ENCODE measurements at regions not wholly inside any gene's neighbourhood (a gene's known extent, or its start where the extent isn't known, plus 50 kb on each side); places are given as distances from the start of the nearest gene placed in this dataset.

DNA sequence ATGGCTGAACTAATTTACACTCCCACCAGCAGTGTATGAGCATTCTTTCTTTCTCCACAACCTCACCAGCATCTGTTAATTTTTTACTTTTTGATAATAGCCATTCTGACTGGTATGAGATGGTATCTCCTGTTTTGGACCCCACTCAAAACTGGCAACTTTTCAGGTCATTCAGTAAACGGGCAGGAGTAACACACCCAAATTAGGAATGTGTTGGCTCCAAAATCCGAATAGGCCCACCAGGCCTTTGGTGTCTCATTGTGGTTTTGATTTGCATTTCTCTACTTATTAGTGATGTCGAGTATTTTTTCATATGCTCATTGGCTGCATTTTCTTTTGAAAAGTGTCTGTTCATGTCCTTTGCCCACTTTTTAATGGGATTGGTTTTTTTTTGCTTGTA, 517.1 kb downstream of the TMEM232 start:
- FAIRE-seq (no peak), DNase-seq (ENCODE audit: low read depth, low spot score) (no peak)
- Histone ChIP-seq H3K4me3 (replicated peaks in 1 of 3; ENCODE audit: insufficient read depth in 1 of 3, low read depth in 1 of 3, low read length in 3 of 3) (no peak overlapping the region), H4K20me1 (replicated peaks; ENCODE audit: control insufficient read depth, extremely low read depth, insufficient read depth, low read length) (no peaks in the 10 kb centered on the region), H3K27me3 (ENCODE audit: control insufficient read depth in 2 of 2, insufficient read depth in 2 of 2, low read length in 2 of 2) (no peaks in the 10 kb centered on the region), H2AFZ (ENCODE audit: low read depth, low read length) (no peak overlapping the region), H3K36me3 (ENCODE audit: control insufficient read depth in 2 of 2, extremely low read depth in 1 of 2, insufficient read depth in 2 of 2, low read length in 2 of 2) (no peaks in the 10 kb centered on the region), H3K9me1 (replicated peaks; ENCODE audit: control insufficient read depth, extremely low read depth, insufficient read depth, low read length) (no peaks in the 10 kb centered on the region), H3K27ac (ENCODE audit: insufficient read depth, low read depth, low read length) (no peak overlapping the region), H3K4me2 (ENCODE audit: insufficient read depth, low read length) (no peak overlapping the region), H3K9me3 (replicated peaks; ENCODE audit: control insufficient read depth, insufficient read depth, low read length) (no peaks in the 10 kb centered on the region), H3K4me1 (ENCODE audit: control insufficient read depth, extremely low read depth, insufficient read depth, low read length) (no peaks in the 10 kb centered on the region), H3K9ac (replicated peaks; ENCODE audit: extremely low read depth, insufficient read depth, low read length) (no peak overlapping the region), H3K79me2 (ENCODE audit: control insufficient read depth, insufficient read depth, low read length) (no peaks in the 10 kb centered on the region)
- CTCF ChIA-PET = no interaction called here
- intact Hi-C loops (cut with micrococcal nuclease) (no loop called here), dilution Hi-C loops (cut with MboI; ENCODE audit: extremely low pct_ligation_motif_present, low sequenced_read_pairs) (no loop called here)
- POLR2A ChIA-PET = no interaction called here
- TF ChIP-seq, protein P1, sequence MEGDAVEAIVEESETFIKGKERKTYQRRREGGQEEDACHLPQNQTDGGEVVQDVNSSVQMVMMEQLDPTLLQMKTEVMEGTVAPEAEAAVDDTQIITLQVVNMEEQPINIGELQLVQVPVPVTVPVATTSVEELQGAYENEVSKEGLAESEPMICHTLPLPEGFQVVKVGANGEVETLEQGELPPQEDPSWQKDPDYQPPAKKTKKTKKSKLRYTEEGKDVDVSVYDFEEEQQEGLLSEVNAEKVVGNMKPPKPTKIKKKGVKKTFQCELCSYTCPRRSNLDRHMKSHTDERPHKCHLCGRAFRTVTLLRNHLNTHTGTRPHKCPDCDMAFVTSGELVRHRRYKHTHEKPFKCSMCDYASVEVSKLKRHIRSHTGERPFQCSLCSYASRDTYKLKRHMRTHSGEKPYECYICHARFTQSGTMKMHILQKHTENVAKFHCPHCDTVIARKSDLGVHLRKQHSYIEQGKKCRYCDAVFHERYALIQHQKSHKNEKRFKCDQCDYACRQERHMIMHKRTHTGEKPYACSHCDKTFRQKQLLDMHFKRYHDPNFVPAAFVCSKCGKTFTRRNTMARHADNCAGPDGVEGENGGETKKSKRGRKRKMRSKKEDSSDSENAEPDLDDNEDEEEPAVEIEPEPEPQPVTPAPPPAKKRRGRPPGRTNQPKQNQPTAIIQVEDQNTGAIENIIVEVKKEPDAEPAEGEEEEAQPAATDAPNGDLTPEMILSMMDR (IDR thresholded peaks at IDR 0.05; ENCODE audit: extremely low read depth in 1 of 2, insufficient read depth in 1 of 2, low read depth in 1 of 2, low read length in 2 of 2) = no peak
- TF ChIP-seq FOS (IDR thresholded peaks at IDR 0.05; ENCODE audit: borderline replicate concordance, insufficient read depth, low read length) (no peak), JUN (IDR thresholded peaks at IDR 0.05; ENCODE audit: borderline replicate concordance, insufficient read depth, insufficient read length, low read depth) (no peak), MYC (IDR thresholded peaks at IDR 0.05; ENCODE audit: low read depth, low read length) (no peak), MAX (IDR thresholded peaks at IDR 0.05; ENCODE audit: insufficient read depth, insufficient read length) (no peak), GATA2 (IDR thresholded peaks at IDR 0.05; ENCODE audit: insufficient read depth, insufficient read length, low read depth, low read length) (no peak)
- BruUV-seq (replicated peaks) = no TSS peak

DNA sequence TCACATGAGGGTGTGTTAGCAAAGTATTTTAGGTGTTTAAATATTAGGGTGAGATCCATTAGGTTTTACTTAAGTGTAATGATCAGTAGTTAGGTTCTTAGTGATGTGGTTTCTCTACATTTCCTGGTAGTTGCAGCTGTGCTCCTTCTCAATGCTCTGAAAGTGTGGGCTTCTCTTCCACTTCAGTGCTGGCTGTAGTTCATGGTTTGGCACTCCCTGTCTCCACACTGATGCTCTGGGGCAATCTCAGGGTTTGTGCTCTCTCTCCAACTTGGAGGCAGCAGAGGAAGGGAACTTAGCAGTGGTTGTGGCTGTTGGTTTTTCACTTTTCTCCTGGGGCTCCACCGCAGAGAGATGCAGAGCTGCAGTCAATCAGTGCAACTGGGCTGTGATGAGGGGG, 507.5 kb downstream of the TMEM232 start:
- H3K79me2 ChIP-seq (ENCODE audit: control insufficient read depth, insufficient read depth, low read length) = no peaks in the 10 kb centered on the region
- dilution Hi-C loops (cut with MboI; ENCODE audit: extremely low pct_ligation_motif_present, low sequenced_read_pairs) (no loop called here), intact Hi-C loops (cut with micrococcal nuclease) (no loop called here)
- FAIRE-seq (no peak), DNase-seq (ENCODE audit: low read depth, low spot score) (no peak)
- H2AFZ ChIP-seq (ENCODE audit: low read depth, low read length) = no peak overlapping the region
- H3K9ac ChIP-seq (replicated peaks; ENCODE audit: extremely low read depth, insufficient read depth, low read length) = no peak overlapping the region
- no peaks in the 10 kb centered on the region for H4K20me1 ChIP-seq (replicated peaks; ENCODE audit: control insufficient read depth, extremely low read depth, insufficient read depth, low read length)
- peaks cover 2% of the 10 kb centered on the region for H3K9me3 ChIP-seq (replicated peaks; ENCODE audit: control insufficient read depth, insufficient read depth, low read length)
- no peaks in the 10 kb centered on the region for H3K27me3 ChIP-seq (ENCODE audit: control insufficient read depth in 2 of 2, insufficient read depth in 2 of 2, low read length in 2 of 2)
- no peaks in the 10 kb centered on the region for H3K36me3 ChIP-seq (ENCODE audit: control insufficient read depth in 2 of 2, extremely low read depth in 1 of 2, insufficient read depth in 2 of 2, low read length in 2 of 2)
- H3K9me1 ChIP-seq (replicated peaks; ENCODE audit: control insufficient read depth, extremely low read depth, insufficient read depth, low read length) = no peaks in the 10 kb centered on the region
- no peaks in the 10 kb centered on the region for H3K4me1 ChIP-seq (ENCODE audit: control insufficient read depth, extremely low read depth, insufficient read depth, low read length)
- no peak overlapping the region for H3K4me3 ChIP-seq (replicated peaks in 1 of 3; ENCODE audit: insufficient read depth in 1 of 3, low read depth in 1 of 3, low read length in 3 of 3)
- TF ChIP-seq JUN (IDR thresholded peaks at IDR 0.05; ENCODE audit: borderline replicate concordance, insufficient read depth, insufficient read length, low read depth) (no peak), MAX (IDR thresholded peaks at IDR 0.05; ENCODE audit: insufficient read depth, insufficient read length) (no peak), POLR2AphosphoS5 (IDR thresholded peaks at IDR 0.05; ENCODE audit: insufficient read depth, low read depth, low read length) (no peak), MYC (IDR thresholded peaks at IDR 0.05; ENCODE audit: low read depth, low read length) (no peak), POLR2A (IDR thresholded peaks at IDR 0.05; ENCODE audit: low read depth, low read length) (no peak), FOS (IDR thresholded peaks at IDR 0.05; ENCODE audit: borderline replicate concordance, insufficient read depth, low read length) (no peak), GATA2 (IDR thresholded peaks at IDR 0.05; ENCODE audit: insufficient read depth, insufficient read length, low read depth, low read length) (no peak), EZH2 (IDR thresholded peaks at IDR 0.05; ENCODE audit: borderline replicate concordance, low read depth, low read length, severe bottlenecking) (no peak)
- TF ChIP-seq, protein P1 (IDR thresholded peaks at IDR 0.05; ENCODE audit: extremely low read depth in 1 of 2, insufficient read depth in 1 of 2, low read depth in 1 of 2, low read length in 2 of 2) = no peak
- ChIA-PET POLR2A (no interaction called here), CTCF (no interaction called here)
- H3K4me2 ChIP-seq (ENCODE audit: insufficient read depth, low read length) = no peak overlapping the region
- H3K27ac ChIP-seq (ENCODE audit: insufficient read depth, low read depth, low read length) = no peak overlapping the region
- no TSS peak for BruUV-seq (replicated peaks)

All from endothelial cell of umbilical vein (primary cell).